Mesothelial cell of epicardium (in vitro differentiated cells): ENCODE measurements at regions not wholly inside any gene's neighbourhood (a gene's known extent, or its start where the extent isn't known, plus 50 kb on each side); places are given as distances from the start of the nearest gene placed in this dataset.

Source experiments
- DNase-seq, 2 experiments: peaks; one replicate each; pipeline ENCODE4 v3.0.0; 2021; ENCODE audit warnings: low spot score in 2 of 2; ENCODE audit not compliant: unreplicated experiment in 2 of 2
- H3K27ac Mint-ChIP-seq: 2 replicates; pipeline ENCODE4 v1.8.0; 2021; ENCODE audit warnings: mixed read lengths
- H3K27me3 Mint-ChIP-seq: 2 replicates; pipeline ENCODE4 v1.8.0; 2021; ENCODE audit warnings: low read depth, mixed read lengths
- H3K36me3 Mint-ChIP-seq: 2 replicates; pipeline ENCODE4 v1.8.0; 2021; ENCODE audit warnings: mixed read lengths
- H3K4me1 Mint-ChIP-seq: 2 replicates; pipeline ENCODE4 v1.8.0; 2021; ENCODE audit warnings: mixed read lengths
- H3K4me3 Mint-ChIP-seq: 2 replicates; pipeline ENCODE4 v1.8.0; 2021; ENCODE audit warnings: mild to moderate bottlenecking, moderate library complexity, mixed read lengths
- H3K9me3 Mint-ChIP-seq: 2 replicates; pipeline ENCODE4 v1.8.0; 2021; ENCODE audit warnings: mixed read lengths
- TF ChIP-seq, protein P1 (sequence below): fragments of 200-600 bp; sonication (generic); IDR thresholded peaks from one replicate; pipeline ENCODE4 v1.5.0; 2021; ENCODE audit warnings: antibody characterized with exemption; ENCODE audit not compliant: unreplicated experiment

DNA sequence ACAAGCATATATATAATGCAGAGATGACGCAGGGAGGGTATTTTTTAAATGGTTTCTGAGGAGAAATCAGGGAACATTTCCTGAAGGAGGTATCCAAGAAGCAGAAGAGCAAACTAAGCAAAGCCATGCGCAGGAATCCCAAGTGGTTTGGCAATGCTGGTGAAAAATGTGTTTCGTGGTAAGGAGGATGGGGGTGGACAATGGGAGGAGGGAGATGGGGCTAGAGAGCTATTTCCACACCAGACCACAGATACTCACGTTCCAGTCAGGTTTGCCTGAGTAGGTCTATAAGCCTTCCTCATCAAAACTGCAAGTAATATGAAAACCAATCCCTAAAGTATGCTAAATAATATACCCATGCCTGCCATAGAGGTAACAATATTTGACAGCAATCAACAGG is 223.7 kb upstream of the MKLN1 start:
- Mint-ChIP-seq H3K4me3 (no peak overlapping the region), H3K36me3 (no peaks in the 10 kb centered on the region), H3K27me3 (peaks cover 45% of the 10 kb centered on the region), H3K27ac (no peak overlapping the region), H3K9me3 (no peaks in the 10 kb centered on the region), H3K4me1 (peaks cover 21% of the 10 kb centered on the region)
- DNase-seq: no peak
- TF ChIP-seq, protein P1, sequence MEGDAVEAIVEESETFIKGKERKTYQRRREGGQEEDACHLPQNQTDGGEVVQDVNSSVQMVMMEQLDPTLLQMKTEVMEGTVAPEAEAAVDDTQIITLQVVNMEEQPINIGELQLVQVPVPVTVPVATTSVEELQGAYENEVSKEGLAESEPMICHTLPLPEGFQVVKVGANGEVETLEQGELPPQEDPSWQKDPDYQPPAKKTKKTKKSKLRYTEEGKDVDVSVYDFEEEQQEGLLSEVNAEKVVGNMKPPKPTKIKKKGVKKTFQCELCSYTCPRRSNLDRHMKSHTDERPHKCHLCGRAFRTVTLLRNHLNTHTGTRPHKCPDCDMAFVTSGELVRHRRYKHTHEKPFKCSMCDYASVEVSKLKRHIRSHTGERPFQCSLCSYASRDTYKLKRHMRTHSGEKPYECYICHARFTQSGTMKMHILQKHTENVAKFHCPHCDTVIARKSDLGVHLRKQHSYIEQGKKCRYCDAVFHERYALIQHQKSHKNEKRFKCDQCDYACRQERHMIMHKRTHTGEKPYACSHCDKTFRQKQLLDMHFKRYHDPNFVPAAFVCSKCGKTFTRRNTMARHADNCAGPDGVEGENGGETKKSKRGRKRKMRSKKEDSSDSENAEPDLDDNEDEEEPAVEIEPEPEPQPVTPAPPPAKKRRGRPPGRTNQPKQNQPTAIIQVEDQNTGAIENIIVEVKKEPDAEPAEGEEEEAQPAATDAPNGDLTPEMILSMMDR: no peak

DNA sequence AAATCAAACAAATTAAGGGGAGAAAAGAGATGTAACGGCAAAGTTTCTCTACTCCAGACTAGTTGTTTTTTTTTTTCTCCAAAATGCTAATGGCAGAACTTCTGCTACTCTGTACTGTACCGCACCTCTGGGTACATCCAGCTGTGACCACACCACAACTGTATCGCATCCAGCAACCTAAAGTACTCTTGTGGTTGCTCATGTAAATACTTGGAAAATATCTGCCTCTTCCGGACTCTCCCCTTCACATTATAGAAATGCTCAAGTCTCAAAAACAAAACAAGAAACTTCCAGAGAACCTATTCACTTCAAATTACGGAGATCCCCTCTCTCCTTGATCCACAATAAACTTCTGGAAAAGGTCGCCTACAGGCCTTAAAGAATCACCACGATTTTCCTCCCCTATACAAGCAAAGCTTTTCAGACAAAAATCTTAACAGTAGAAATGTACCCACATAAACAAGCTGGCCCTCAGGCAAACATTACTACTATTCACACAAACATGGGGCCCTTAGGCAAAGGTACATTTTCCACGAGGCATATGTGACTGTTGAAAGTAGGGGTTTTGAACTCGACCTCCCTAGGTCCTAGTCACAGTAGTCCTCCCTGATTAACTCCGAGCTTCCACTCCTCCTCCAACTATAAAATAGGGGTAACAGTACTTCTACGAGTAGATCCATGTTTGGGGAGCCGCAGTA is 222.9 kb upstream of the MKLN1 start:
- DNase-seq: no peak
- H3K27me3 Mint-ChIP-seq: peaks cover 52% of the 10 kb centered on the region
- H3K27ac Mint-ChIP-seq: no peak overlapping the region
- peaks cover 28% of the 10 kb centered on the region for H3K4me1 Mint-ChIP-seq
- H3K4me3 Mint-ChIP-seq: peak overlapping the region; percentile 72
- TF ChIP-seq, protein P1: no peak
- no peaks in the 10 kb centered on the region for H3K9me3 Mint-ChIP-seq
- H3K36me3 Mint-ChIP-seq: no peaks in the 10 kb centered on the region

DNA sequence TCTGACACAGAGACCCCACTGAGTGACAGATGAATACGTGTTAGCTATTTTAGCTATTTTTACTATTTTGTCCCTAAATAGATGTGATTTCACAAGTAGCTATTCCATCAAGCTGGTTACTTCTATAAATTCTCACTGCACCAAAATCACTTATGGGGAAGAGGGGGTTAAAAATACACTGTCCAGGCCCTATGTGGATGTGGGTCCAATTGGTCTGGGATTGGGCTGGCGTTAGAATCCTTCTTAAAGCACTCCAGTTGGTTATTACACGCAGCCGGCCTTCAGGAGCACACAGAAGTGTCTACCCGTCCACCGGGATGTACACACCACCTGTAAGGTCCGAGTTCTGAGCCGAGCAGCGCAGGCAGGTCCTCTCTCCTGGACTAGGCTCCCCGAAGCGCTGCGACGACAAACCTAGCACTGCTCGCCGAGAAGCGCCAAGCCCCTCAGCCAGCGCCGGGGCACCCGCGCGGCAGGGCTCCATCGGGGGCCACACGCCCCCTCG is 222.3 kb upstream of the MKLN1 start:
- DNase-seq: peak in 1 of 2 experiments; percentile 46

DNA sequence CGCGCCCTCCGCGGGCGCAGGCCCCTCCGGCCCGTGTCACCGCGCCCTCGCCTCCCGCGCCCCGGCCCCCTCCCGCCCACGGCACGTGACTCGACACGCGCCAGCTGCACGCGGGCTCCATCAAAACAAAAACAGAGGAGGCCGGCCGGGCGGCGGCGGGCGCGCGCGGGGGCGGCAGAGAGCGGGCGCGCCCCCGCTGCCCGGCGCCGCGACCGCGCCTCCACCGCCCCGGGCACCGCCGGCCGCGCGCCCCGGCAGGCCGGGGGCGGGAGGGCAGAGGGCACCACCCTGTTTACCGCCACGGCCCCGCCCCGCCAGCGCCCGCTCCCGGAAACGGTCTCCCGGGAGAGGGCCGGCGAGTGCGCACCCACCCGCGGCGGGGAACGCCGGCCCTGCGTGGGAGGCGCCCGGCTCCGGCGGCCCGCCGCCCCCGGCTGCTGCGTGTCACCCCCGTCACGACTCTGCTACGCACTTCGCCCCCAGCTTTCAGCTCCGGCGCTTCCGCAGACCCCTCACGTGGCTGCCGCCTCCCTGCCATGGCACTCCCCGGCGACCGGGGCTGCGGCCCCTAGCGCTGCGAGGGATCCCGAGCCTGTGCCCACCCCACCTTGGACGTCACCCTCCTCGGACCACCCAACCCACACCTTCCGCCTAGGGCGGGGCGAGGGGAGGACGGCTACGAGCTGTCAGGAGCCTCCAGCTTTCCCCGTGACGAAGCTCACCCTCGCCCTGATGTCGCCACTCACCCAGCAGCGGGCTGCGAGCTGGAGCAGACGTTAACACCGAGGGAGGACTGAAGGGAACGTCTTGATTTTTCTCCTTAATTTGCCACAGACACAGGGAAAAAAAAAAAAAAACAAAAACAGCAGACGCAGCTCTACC is 221.6 kb upstream of the MKLN1 start:
- Mint-ChIP-seq H3K36me3 (no peaks in the 10 kb centered on the region), H3K9me3 (no peaks in the 10 kb centered on the region), H3K27me3 (peaks cover 58% of the 10 kb centered on the region), H3K27ac (peak overlapping the region; percentile 77), H3K4me3 (peak overlapping the region; percentile 95), H3K4me1 (peaks cover 34% of the 10 kb centered on the region)
- TF ChIP-seq, protein P1: no peak
- peak; percentile 32 to 57 for DNase-seq

More for the DNA sequence above, 222.3 kb upstream of the MKLN1 start:
- H3K27ac Mint-ChIP-seq: peak overlapping the region; percentile 31
- H3K4me3 Mint-ChIP-seq: peak overlapping the region; percentile 72
- H3K36me3 Mint-ChIP-seq: no peaks in the 10 kb centered on the region
- TF ChIP-seq, protein P1: no peak
- H3K27me3 Mint-ChIP-seq: peaks cover 52% of the 10 kb centered on the region
- H3K4me1 Mint-ChIP-seq: peaks cover 28% of the 10 kb centered on the region
- no peaks in the 10 kb centered on the region for H3K9me3 Mint-ChIP-seq

DNA sequence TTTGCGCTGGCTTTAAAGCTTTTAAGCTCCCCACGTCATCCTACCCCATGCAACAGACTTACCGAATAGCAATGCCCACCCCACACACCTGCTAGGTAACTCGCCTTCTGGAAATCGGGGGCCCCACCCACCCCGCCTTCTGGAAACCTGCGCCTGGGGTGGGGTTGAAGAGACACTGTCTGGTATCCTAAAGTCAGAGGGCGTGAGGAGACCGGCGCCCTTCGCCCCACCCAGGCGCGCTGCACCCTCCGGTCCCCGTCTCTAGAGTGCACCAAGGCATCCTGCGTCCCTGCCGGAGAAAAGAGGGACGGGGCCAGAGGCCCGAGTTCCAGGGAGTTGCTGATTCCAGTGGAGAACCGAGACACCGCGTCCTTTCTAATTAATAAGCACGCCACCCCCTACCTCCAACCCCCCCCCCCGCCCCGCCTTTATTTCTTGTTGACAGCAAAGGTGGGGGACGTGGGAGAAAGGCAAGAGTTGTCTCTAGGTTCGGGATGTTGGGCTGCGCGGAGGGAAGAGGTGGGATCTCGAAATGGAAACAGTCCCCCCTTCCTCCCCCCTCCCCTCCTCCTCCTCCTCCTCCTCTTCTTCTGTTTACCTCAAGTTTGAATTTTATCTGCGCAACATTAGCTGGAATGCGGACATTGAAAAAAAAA is 220.9 kb upstream of the MKLN1 start:
- Mint-ChIP-seq H3K27ac (peak overlapping the region; percentile 93), H3K27me3 (peaks cover 61% of the 10 kb centered on the region), H3K36me3 (no peaks in the 10 kb centered on the region), H3K4me3 (peak overlapping the region; percentile 95), H3K4me1 (peaks cover 38% of the 10 kb centered on the region), H3K9me3 (no peaks in the 10 kb centered on the region)
- TF ChIP-seq, protein P1: no peak
- DNase-seq: peak in 1 of 2 experiments; percentile 53
